Esophagus squamous epithelium (tissue), 4 donors: ENCODE measurements at regions not wholly inside any gene's neighbourhood (a gene's known extent, or its start where the extent isn't known, plus 50 kb on each side); places are given as distances from the start of the nearest gene placed in this dataset.
"Not testable (repeated sequence)": the region's sequence is repeated elsewhere in the genome, so short reads cannot be mapped to it uniquely, and the experiment has no call there.

Experiments
- POLR2A ChIP-seq, 4 donors: fragments of 450-650 bp; IDR thresholded peaks; one replicate each; pipeline ENCODE4 v1.6.1; 2017; ENCODE audit warnings: antibody characterized with exemption in 4 of 4, mild to moderate bottlenecking in 4 of 4, moderate library complexity in 3 of 4
- TF ChIP-seq, protein P1 (sequence below), 6 experiments: fragments of 450-650 bp in 4 of 6; fragments of 200-600 bp in 2 of 6; sonication (generic) in 2 of 6; IDR thresholded peaks; one replicate each; pipeline ENCODE4 v1.5.1; 2016 to 2019; ENCODE audit warnings: antibody characterized with exemption in 6 of 6, mild to moderate bottlenecking in 4 of 6, moderate library complexity in 4 of 6

- TF ChIP-seq, protein P1, sequence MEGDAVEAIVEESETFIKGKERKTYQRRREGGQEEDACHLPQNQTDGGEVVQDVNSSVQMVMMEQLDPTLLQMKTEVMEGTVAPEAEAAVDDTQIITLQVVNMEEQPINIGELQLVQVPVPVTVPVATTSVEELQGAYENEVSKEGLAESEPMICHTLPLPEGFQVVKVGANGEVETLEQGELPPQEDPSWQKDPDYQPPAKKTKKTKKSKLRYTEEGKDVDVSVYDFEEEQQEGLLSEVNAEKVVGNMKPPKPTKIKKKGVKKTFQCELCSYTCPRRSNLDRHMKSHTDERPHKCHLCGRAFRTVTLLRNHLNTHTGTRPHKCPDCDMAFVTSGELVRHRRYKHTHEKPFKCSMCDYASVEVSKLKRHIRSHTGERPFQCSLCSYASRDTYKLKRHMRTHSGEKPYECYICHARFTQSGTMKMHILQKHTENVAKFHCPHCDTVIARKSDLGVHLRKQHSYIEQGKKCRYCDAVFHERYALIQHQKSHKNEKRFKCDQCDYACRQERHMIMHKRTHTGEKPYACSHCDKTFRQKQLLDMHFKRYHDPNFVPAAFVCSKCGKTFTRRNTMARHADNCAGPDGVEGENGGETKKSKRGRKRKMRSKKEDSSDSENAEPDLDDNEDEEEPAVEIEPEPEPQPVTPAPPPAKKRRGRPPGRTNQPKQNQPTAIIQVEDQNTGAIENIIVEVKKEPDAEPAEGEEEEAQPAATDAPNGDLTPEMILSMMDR (IDR thresholded peaks at IDR 0.05), result not testable (repeated sequence)
- TF ChIP-seq POLR2A (IDR thresholded peaks at IDR 0.05), result not testable (repeated sequence)
Observed at GRCh38 chr2:52337786-52338185, 1305.9 kb upstream of the NRXN1 start.
